ENCODE measurements at regions not wholly inside any gene's neighbourhood (a gene's known extent, or its start where the extent isn't known, plus 50 kb on each side); places are given as distances from the start of the nearest gene placed in this dataset.

DNA sequence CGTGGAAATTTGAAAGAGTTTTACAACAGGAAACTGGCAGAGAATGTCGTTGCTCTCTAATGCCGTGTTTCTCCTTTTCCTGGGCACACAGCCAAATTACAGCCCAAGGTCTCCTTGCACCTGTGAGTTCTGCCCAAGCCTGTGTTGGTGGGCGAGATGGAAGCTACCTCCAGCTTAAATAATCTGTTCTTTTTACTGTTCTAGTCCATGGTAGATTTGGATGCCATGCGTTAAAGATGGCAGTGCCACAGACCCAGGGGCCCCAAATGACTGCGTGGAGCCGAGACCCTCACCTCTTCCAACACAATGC is 92.6 kb upstream of the IRX4 start:
- TF ChIP-seq POLR2A (IDR thresholded peaks at IDR 0.05; ENCODE audit: low read length), result no peak
- no peak for TF ChIP-seq GATA1 (IDR thresholded peaks at IDR 0.05; ENCODE audit: low read depth, low read length)
